Activated naive CD8-positive, alpha-beta T cell treated with anti-CD3 and anti-CD28 coated beads, Interleukin-2, amount 50 U/mL, for 24 hours (primary cell): ENCODE measurements at regions not wholly inside any gene's neighbourhood (a gene's known extent, or its start where the extent isn't known, plus 50 kb on each side); places are given as distances from the start of the nearest gene placed in this dataset.
"Not testable (repeated sequence)": the region's sequence is repeated elsewhere in the genome, so short reads cannot be mapped to it uniquely, and the experiment has no call there.

Experiments used
- ATAC-seq: fragments of 150-1000 bp; cut with Tn5 transposase; one replicate; pipeline ENCODE4 v1.10.0; 2021
- DNase-seq: peaks from one replicate; pipeline ENCODE4 v3.0.0; 2021
- H3K27ac Mint-ChIP-seq: one replicate; pipeline ENCODE4 v1.8.0; 2021; ENCODE audit warnings: mild to moderate bottlenecking, mixed read lengths
- H3K27me3 Mint-ChIP-seq: one replicate; pipeline ENCODE4 v1.8.0; 2021; ENCODE audit warnings: mixed read lengths
- H3K36me3 Mint-ChIP-seq: one replicate; pipeline ENCODE4 v1.8.0; 2021; ENCODE audit warnings: low read depth, mixed read lengths
- H3K4me1 Mint-ChIP-seq: one replicate; pipeline ENCODE4 v1.8.0; 2021; ENCODE audit warnings: mixed read lengths
- H3K4me3 Mint-ChIP-seq: one replicate; pipeline ENCODE4 v1.8.0; 2021; ENCODE audit warnings: mild to moderate bottlenecking, moderate library complexity, mixed read lengths
- H3K9me3 Mint-ChIP-seq: one replicate; pipeline ENCODE4 v1.8.0; 2021; ENCODE audit warnings: mixed read lengths

DNA sequence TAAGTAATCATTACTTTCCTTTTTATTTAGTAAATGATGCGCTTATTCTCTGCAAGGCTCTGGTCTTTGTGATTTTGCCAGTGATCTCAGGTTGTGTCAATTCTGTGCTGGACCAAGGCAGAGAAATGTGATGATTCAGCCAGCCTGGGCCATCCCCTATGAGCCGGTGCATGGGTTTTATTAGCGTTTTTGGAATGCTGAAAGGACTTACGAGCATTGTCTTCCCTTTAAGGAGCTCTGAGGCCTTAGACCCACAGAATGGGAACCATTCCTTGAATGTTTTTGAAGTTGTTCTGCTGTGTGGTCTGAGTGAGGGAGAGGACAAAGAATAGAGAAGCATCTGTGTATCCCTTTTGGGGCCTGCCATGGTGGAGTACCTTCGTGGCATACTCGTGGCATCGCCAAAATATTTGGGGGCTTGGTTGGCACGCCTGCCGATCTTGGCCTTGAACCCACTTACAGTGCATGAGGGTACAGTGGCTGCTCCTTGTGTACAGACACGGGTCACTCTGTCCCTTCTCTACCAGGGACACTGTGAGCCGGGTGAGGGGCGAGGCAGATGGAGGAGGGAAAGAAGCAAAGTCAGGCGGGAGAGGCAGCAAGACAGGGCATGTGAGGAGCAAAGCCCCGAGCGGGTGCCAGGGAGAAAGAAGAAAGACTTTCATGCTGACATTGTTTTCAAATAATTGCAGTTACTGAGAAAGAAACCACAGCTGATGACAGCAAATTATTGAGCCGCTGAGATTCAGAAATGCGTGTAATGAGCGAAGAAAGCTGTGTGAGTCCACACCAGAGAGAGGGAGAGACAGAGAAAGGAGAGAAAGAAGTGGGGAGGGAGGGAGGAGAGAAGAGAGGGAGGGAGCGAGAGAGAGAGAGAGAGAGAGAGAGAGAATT is 269.4 kb upstream of the RGMA start:
- DNase-seq (no peak), ATAC-seq (no peak)
- H3K27ac Mint-ChIP-seq = no peak overlapping the region
- no peaks in the 10 kb centered on the region for H3K4me1 Mint-ChIP-seq
- no peaks in the 10 kb centered on the region for H3K9me3 Mint-ChIP-seq
- H3K36me3 Mint-ChIP-seq = no peaks in the 10 kb centered on the region
- H3K4me3 Mint-ChIP-seq = no peak overlapping the region
- H3K27me3 Mint-ChIP-seq = peaks cover 3% of the 10 kb centered on the region

GRCh38 chr15:93348711-93349545 is 259.9 kb upstream of the RGMA start:
- no peaks in the 10 kb centered on the region for H3K36me3 Mint-ChIP-seq
- H3K9me3 Mint-ChIP-seq = no peaks in the 10 kb centered on the region

GRCh38 chr15:93347986-93348385 is 259.0 kb upstream of the RGMA start:
- no peak for ATAC-seq
- no peaks in the 10 kb centered on the region for H3K4me1 Mint-ChIP-seq

More at GRCh38 chr15:93348711-93349545, 259.9 kb upstream of the RGMA start:
- DNase-seq (no peak), ATAC-seq (no peak)
- Mint-ChIP-seq H3K27ac (no peak overlapping the region), H3K27me3 (peaks cover 12% of the 10 kb centered on the region), H3K4me3 (no peak overlapping the region), H3K4me1 (no peaks in the 10 kb centered on the region)

GRCh38 chr15:93345981-93346380 is 257.0 kb upstream of the RGMA start:
- no peaks in the 10 kb centered on the region for H3K36me3 Mint-ChIP-seq
- DNase-seq = no peak
- no peaks in the 10 kb centered on the region for H3K9me3 Mint-ChIP-seq
- no peaks in the 10 kb centered on the region for H3K4me1 Mint-ChIP-seq
- ATAC-seq = no peak
- peaks cover 13% of the 10 kb centered on the region for H3K27me3 Mint-ChIP-seq
- no peak overlapping the region for H3K4me3 Mint-ChIP-seq
- no peak overlapping the region for H3K27ac Mint-ChIP-seq

More at GRCh38 chr15:93347986-93348385, 259.0 kb upstream of the RGMA start:
- H3K9me3 Mint-ChIP-seq = no peaks in the 10 kb centered on the region
- DNase-seq = no peak
- H3K27me3 Mint-ChIP-seq = peaks cover 12% of the 10 kb centered on the region
- no peak overlapping the region for H3K27ac Mint-ChIP-seq
- no peak overlapping the region for H3K4me3 Mint-ChIP-seq
- no peaks in the 10 kb centered on the region for H3K36me3 Mint-ChIP-seq

GRCh38 chr15:93343402-93343801 is 254.4 kb upstream of the RGMA start:
- DNase-seq, H3K36me3 Mint-ChIP-seq, H3K27ac Mint-ChIP-seq, H3K27me3 Mint-ChIP-seq, H3K4me1 Mint-ChIP-seq, H3K9me3 Mint-ChIP-seq, H3K4me3 Mint-ChIP-seq, ATAC-seq: not testable (repeated sequence)

DNA sequence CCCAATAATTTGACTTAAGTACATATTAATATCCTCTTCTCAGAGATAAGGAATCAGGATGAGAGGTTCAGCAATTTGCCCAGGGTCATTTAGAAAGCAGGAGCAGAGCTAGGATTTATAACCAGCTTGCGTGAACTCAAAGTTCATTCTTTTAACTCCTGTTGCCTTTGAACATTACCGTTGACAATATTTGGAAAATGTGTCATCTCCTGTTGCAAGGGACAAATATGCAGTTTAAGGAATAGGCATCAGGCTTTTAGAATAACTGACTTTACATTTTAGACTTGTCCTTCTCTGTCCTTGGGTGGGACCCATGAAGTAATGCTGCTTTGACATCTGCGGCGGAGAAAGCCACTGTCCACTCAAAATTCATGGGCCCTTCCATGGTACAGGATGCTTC is 252.2 kb upstream of the RGMA start:
- no peaks in the 10 kb centered on the region for H3K9me3 Mint-ChIP-seq
- ATAC-seq (no peak), DNase-seq (no peak)
- H3K27me3 Mint-ChIP-seq = peaks cover 3% of the 10 kb centered on the region
- no peak overlapping the region for H3K4me3 Mint-ChIP-seq
- no peaks in the 10 kb centered on the region for H3K36me3 Mint-ChIP-seq
- no peaks in the 10 kb centered on the region for H3K4me1 Mint-ChIP-seq
- no peak overlapping the region for H3K27ac Mint-ChIP-seq

- Mint-ChIP-seq H3K27me3 (peaks cover 3% of the 10 kb centered on the region), H3K9me3 (no peaks in the 10 kb centered on the region), H3K36me3 (no peaks in the 10 kb centered on the region), H3K4me1 (no peaks in the 10 kb centered on the region), H3K27ac (no peak overlapping the region), H3K4me3 (no peak overlapping the region)
- DNase-seq (no peak), ATAC-seq (no peak)
Observed at GRCh38 chr15:93340406-93340805, 251.4 kb upstream of the RGMA start.

DNA sequence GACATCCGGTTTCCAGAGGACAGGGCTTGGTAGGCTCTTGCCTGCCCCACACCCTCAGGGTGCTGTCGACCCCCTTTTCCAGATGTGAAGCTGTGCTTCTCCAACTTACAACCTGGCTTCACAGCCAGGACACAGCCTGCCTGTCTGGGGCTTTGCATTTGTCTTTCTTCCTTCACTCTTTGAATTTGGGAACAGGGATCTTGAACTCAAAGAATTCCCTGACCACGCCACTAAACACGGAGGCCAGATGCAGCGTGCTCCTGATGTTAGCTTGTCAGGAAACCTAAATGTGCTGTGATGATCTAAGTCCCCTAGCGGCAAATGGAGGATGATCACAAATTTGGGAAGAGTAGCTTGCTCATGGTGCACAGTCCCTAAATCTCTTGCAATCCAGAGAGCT is 244.8 kb upstream of the RGMA start:
- ATAC-seq (no peak), DNase-seq (no peak)
- no peak overlapping the region for H3K27ac Mint-ChIP-seq
- no peaks in the 10 kb centered on the region for H3K4me1 Mint-ChIP-seq
- no peaks in the 10 kb centered on the region for H3K9me3 Mint-ChIP-seq
- H3K27me3 Mint-ChIP-seq = peaks cover 34% of the 10 kb centered on the region
- H3K4me3 Mint-ChIP-seq = no peak overlapping the region
- no peaks in the 10 kb centered on the region for H3K36me3 Mint-ChIP-seq

- ATAC-seq, DNase-seq, H3K4me3 Mint-ChIP-seq, H3K4me1 Mint-ChIP-seq, H3K9me3 Mint-ChIP-seq, H3K27ac Mint-ChIP-seq, H3K36me3 Mint-ChIP-seq: not testable (repeated sequence)
- peaks cover 34% of the 10 kb centered on the region for H3K27me3 Mint-ChIP-seq
Observed at GRCh38 chr15:93333126-93333525, 244.1 kb upstream of the RGMA start.

DNA sequence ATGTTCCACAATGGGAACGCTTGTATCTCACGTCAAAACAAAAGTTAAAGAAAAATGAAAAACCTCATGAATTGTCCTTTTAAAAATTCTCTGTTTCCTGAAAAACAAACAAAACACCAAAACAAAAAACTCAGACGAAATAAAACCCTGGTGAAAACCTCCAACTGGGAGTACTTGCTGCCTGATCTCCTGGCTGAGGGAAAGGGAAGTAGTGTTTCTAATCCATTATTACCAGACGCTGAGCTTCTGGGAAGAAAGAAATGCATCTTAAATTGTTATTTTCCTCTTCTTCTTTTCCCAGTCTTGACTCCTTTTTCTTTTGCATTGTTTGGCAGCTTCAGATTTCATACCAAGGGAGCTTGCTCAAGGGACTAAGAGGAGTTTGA is 243.2 kb upstream of the RGMA start:
- Mint-ChIP-seq H3K4me1 (no peaks in the 10 kb centered on the region), H3K27me3 (peaks cover 34% of the 10 kb centered on the region), H3K4me3 (no peak overlapping the region), H3K27ac (no peak overlapping the region), H3K36me3 (no peaks in the 10 kb centered on the region), H3K9me3 (no peaks in the 10 kb centered on the region)
- ATAC-seq (no peak), DNase-seq (no peak)

DNA sequence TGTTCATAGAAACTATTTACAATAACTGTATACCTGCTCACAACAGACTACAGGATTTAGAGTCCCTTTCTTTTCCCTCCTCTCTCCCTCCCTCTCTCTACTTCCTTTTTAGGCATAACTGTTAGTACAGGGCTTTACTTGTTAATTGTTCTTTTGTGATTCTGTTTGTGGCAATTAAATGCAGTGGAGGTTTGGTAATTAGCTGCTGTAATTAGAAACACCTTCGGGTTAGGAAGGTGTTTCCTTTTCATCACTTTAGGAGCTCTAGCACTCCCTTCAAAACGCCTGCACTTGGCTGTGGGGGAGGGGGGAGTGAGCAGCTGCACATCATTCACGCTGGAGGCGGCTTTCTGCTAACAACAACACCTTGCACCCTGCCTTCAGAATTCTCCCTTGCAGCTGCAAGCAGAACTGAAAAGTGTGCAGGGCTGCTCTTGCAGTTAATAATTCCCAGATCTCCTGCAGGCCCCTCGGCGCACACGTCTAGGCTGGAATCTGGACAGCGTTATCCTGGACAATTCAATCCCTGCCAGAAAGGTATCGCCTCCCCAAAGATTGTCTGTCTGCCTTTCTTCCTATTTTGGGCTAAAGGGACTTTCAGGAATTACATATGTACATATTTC is 242.6 kb upstream of the RGMA start:
- Mint-ChIP-seq H3K9me3 (no peaks in the 10 kb centered on the region), H3K36me3 (no peaks in the 10 kb centered on the region), H3K27me3 (peaks cover 34% of the 10 kb centered on the region), H3K4me1 (no peaks in the 10 kb centered on the region), H3K27ac (no peak overlapping the region), H3K4me3 (no peak overlapping the region)
- ATAC-seq (no peak), DNase-seq (no peak)

GRCh38 chr15:93330912-93331544 is 242.0 kb upstream of the RGMA start:
- no peak overlapping the region for H3K4me3 Mint-ChIP-seq
- DNase-seq (no peak), ATAC-seq (no peak)
- H3K9me3 Mint-ChIP-seq = no peaks in the 10 kb centered on the region
- no peaks in the 10 kb centered on the region for H3K36me3 Mint-ChIP-seq
- H3K4me1 Mint-ChIP-seq = no peaks in the 10 kb centered on the region
- H3K27me3 Mint-ChIP-seq = peaks cover 34% of the 10 kb centered on the region
- no peak overlapping the region for H3K27ac Mint-ChIP-seq

DNA sequence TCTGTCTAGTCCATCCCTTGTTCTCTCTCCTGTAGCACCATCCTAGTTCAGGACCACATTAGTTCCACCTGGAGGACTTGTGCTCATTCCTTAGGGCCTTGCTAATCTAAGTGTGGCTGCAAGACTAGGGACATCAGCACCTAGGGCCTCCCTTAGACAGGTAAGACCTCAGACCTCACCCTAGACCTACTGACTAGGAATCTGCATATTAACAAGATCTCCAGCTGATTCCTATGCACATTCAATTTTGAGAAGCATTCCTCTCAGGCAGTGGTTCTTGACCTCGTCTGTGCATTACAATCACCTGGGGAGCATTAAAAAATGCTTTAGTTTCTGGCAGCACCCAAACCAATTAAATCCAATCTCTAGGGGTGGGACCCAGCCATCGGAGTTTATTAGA is 238.4 kb upstream of the RGMA start:
- Mint-ChIP-seq H3K4me3 (no peak overlapping the region), H3K9me3 (no peaks in the 10 kb centered on the region), H3K27ac (no peak overlapping the region), H3K36me3 (no peaks in the 10 kb centered on the region), H3K4me1 (no peaks in the 10 kb centered on the region), H3K27me3 (peaks cover 15% of the 10 kb centered on the region)
- ATAC-seq = no peak
- no peak for DNase-seq

GRCh38 chr15:93324186-93324975 is 235.4 kb upstream of the RGMA start:
- DNase-seq (no peak), ATAC-seq (no peak)
- H3K4me1 Mint-ChIP-seq = no peaks in the 10 kb centered on the region
- no peaks in the 10 kb centered on the region for H3K27me3 Mint-ChIP-seq
- H3K27ac Mint-ChIP-seq = no peak overlapping the region
- H3K36me3 Mint-ChIP-seq = no peaks in the 10 kb centered on the region
- no peak overlapping the region for H3K4me3 Mint-ChIP-seq
- H3K9me3 Mint-ChIP-seq = no peaks in the 10 kb centered on the region
